ENCODE measurements at regions not wholly inside any gene's neighbourhood (a gene's known extent, or its start where the extent isn't known, plus 50 kb on each side); places are given as distances from the start of the nearest gene placed in this dataset.

DNA sequence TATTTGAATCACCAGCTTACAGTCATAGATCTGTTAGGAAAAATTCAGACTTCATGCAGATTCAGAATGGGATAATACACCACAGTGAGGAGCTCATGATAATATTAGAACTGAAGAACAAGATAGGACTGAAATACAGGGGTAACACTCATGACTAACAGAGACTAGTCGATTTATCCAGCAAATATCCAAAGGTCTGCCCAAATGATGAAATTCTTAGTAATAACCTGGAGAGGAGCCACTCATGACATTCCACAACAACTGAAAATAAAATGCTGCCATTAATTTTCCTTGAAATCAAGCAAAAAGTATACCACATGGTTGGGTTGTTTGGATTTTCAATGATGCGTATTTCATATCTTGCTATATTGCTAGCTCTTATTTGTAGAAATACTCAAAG lies 903.7 kb upstream of the ADGRL3 start:
- TF ChIP-seq, protein P1, sequence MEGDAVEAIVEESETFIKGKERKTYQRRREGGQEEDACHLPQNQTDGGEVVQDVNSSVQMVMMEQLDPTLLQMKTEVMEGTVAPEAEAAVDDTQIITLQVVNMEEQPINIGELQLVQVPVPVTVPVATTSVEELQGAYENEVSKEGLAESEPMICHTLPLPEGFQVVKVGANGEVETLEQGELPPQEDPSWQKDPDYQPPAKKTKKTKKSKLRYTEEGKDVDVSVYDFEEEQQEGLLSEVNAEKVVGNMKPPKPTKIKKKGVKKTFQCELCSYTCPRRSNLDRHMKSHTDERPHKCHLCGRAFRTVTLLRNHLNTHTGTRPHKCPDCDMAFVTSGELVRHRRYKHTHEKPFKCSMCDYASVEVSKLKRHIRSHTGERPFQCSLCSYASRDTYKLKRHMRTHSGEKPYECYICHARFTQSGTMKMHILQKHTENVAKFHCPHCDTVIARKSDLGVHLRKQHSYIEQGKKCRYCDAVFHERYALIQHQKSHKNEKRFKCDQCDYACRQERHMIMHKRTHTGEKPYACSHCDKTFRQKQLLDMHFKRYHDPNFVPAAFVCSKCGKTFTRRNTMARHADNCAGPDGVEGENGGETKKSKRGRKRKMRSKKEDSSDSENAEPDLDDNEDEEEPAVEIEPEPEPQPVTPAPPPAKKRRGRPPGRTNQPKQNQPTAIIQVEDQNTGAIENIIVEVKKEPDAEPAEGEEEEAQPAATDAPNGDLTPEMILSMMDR (IDR thresholded peaks at IDR 0.05) = no peak
- TF ChIP-seq POLR2A (IDR thresholded peaks at IDR 0.05) = no peak
